ENCODE measurements at regions not wholly inside any gene's neighbourhood (a gene's known extent, or its start where the extent isn't known, plus 50 kb on each side); places are given as distances from the start of the nearest gene placed in this dataset.

DNA sequence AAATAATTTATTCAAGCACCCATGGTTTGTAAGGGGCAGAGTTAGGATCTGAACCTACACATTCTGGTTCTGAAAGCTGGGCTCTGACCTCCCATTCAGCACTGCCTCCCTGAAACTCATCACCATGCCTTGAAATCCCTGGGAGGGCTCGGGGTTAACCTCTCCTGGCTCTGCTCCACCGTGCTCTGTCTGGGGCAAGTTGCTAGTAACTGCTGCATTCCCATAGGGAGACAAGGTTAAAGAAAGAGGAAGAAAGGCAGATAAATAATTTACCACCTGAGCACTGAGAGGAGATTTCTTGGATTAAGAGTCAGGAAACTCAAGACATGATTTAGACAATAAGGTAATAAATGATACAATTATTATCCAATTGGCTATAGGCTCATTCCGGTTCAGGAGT lies 199.3 kb downstream of the KIF18A start (continued):
- TF ChIP-seq ATF3 (IDR thresholded peaks at IDR 0.05): no peak

DNA sequence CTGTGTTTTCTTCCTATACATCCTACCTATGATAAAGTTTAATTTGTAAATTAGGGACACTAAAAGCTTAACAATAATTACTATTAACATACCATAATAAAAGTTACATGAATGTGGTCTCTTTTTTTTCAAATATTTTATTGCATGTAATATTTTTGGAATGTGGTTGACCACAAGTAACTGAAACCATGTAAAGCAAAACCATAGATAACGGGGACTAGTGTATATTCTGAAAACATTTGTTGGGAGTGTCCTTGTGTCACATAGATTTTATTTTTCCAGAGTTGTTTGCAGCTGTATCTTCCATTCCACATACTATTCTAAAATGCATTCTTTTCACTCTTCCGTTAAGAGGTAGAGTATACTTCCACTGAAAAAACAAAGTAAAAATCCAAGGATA lies 200.4 kb downstream of the KIF18A start:
- TF ChIP-seq HNF4G (IDR thresholded peaks at IDR 0.05) (no peak), TAF1 (conservative IDR thresholded peaks at IDR 0.05) (no peak), ATF3 (IDR thresholded peaks at IDR 0.05) (no peak), GABPA (IDR thresholded peaks at IDR 0.05 in 1 of 2, conservative IDR thresholded peaks at IDR 0.05 in 1 of 2) (no peak), RXRA (IDR thresholded peaks at IDR 0.05) (no peak), RAD21 (IDR thresholded peaks at IDR 0.05) (no peak), REST (IDR thresholded peaks at IDR 0.05) (no peak)
- H3K9ac ChIP-seq (ENCODE audit: low read depth in 1 of 2, low read length in 2 of 2): no peak overlapping the region
- H3K4me3 ChIP-seq (ENCODE audit: low read depth in 1 of 3, low read length in 3 of 3): no peak overlapping the region
- 75% methylated on average over 2 of the region's 2 CpGs for whole genome bisulfite sequencing
- no peaks in the 10 kb centered on the region for H3K27me3 ChIP-seq (ENCODE audit: control insufficient read depth in 4 of 4, insufficient read depth in 4 of 4, low read length in 3 of 4)
- H3K27ac ChIP-seq (ENCODE audit: low read depth in 1 of 2, low read length in 2 of 2): no peak overlapping the region
- no peaks in the 10 kb centered on the region for H3K36me3 ChIP-seq (ENCODE audit: control insufficient read depth in 4 of 4, insufficient read depth in 3 of 4, low read depth in 1 of 4, low read length in 3 of 4)
- no peaks in the 10 kb centered on the region for H3K4me1 ChIP-seq (ENCODE audit: control insufficient read depth in 4 of 4, insufficient read depth in 4 of 4, low read length in 3 of 4)
- DNase-seq (ENCODE audit: low spot score): no peak
- H3K9me3 ChIP-seq (ENCODE audit: control insufficient read depth in 4 of 4, low read length in 3 of 4): peaks cover 0 to 3% (median 0%) of the 10 kb centered on the region in 4 donors

GRCh38 chr11:27907091-27907490 lies 200.9 kb downstream of the KIF18A start:
- TF ChIP-seq SP1 (IDR thresholded peaks at IDR 0.05) (no peak), RXRA (IDR thresholded peaks at IDR 0.05) (no peak), FOXA2 (IDR thresholded peaks at IDR 0.05) (no peak), ATF3 (IDR thresholded peaks at IDR 0.05) (no peak), MAX (IDR thresholded peaks at IDR 0.05) (no peak), NR2F2 (IDR thresholded peaks at IDR 0.05) (no peak), YY1 (IDR thresholded peaks at IDR 0.05) (no peak), REST (IDR thresholded peaks at IDR 0.05) (no peak), ZBTB33 (IDR thresholded peaks at IDR 0.05) (no peak), HNF4G (IDR thresholded peaks at IDR 0.05) (no peak), GABPA (IDR thresholded peaks at IDR 0.05 in 1 of 2, conservative IDR thresholded peaks at IDR 0.05 in 1 of 2) (no peak), RAD21 (IDR thresholded peaks at IDR 0.05) (no peak), EGR1 (IDR thresholded peaks at IDR 0.05; ENCODE audit: low read depth in 2 of 2) (no peak), HNF4A (conservative IDR thresholded peaks at IDR 0.05) (no peak), TAF1 (conservative IDR thresholded peaks at IDR 0.05) (no peak)
- TF ChIP-seq, protein P1, sequence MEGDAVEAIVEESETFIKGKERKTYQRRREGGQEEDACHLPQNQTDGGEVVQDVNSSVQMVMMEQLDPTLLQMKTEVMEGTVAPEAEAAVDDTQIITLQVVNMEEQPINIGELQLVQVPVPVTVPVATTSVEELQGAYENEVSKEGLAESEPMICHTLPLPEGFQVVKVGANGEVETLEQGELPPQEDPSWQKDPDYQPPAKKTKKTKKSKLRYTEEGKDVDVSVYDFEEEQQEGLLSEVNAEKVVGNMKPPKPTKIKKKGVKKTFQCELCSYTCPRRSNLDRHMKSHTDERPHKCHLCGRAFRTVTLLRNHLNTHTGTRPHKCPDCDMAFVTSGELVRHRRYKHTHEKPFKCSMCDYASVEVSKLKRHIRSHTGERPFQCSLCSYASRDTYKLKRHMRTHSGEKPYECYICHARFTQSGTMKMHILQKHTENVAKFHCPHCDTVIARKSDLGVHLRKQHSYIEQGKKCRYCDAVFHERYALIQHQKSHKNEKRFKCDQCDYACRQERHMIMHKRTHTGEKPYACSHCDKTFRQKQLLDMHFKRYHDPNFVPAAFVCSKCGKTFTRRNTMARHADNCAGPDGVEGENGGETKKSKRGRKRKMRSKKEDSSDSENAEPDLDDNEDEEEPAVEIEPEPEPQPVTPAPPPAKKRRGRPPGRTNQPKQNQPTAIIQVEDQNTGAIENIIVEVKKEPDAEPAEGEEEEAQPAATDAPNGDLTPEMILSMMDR (IDR thresholded peaks at IDR 0.05; ENCODE audit: low read depth, low read length, missing input control): no peak
- H3K36me3 ChIP-seq (ENCODE audit: control insufficient read depth in 4 of 4, insufficient read depth in 3 of 4, low read depth in 1 of 4, low read length in 3 of 4): no peaks in the 10 kb centered on the region
- H3K27me3 ChIP-seq (ENCODE audit: control insufficient read depth in 4 of 4, insufficient read depth in 4 of 4, low read length in 3 of 4): no peaks in the 10 kb centered on the region
- H3K27ac ChIP-seq (ENCODE audit: low read depth in 1 of 2, low read length in 2 of 2): no peak overlapping the region
- H3K9ac ChIP-seq (ENCODE audit: low read depth in 1 of 2, low read length in 2 of 2): no peak overlapping the region
- no peak for DNase-seq (ENCODE audit: low spot score)
- no peak overlapping the region for H3K4me3 ChIP-seq (ENCODE audit: low read depth in 1 of 3, low read length in 3 of 3)
- no peaks in the 10 kb centered on the region for H3K4me1 ChIP-seq (ENCODE audit: control insufficient read depth in 4 of 4, insufficient read depth in 4 of 4, low read length in 3 of 4)
- 57% methylated on average over 2 of the region's 2 CpGs for WGBS
- peaks cover 0 to 3% (median 0%) of the 10 kb centered on the region in 4 donors for H3K9me3 ChIP-seq (ENCODE audit: control insufficient read depth in 4 of 4, low read length in 3 of 4)

Measured in liver (tissue), 8 donors.